ENCODE measurements at regions not wholly inside any gene's neighbourhood (a gene's known extent, or its start where the extent isn't known, plus 50 kb on each side); places are given as distances from the start of the nearest gene placed in this dataset.

- TF ChIP-seq, protein P1, sequence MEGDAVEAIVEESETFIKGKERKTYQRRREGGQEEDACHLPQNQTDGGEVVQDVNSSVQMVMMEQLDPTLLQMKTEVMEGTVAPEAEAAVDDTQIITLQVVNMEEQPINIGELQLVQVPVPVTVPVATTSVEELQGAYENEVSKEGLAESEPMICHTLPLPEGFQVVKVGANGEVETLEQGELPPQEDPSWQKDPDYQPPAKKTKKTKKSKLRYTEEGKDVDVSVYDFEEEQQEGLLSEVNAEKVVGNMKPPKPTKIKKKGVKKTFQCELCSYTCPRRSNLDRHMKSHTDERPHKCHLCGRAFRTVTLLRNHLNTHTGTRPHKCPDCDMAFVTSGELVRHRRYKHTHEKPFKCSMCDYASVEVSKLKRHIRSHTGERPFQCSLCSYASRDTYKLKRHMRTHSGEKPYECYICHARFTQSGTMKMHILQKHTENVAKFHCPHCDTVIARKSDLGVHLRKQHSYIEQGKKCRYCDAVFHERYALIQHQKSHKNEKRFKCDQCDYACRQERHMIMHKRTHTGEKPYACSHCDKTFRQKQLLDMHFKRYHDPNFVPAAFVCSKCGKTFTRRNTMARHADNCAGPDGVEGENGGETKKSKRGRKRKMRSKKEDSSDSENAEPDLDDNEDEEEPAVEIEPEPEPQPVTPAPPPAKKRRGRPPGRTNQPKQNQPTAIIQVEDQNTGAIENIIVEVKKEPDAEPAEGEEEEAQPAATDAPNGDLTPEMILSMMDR (IDR thresholded peaks at IDR 0.05) = no peak
Measured at GRCh38 chr10:60684091-60684490, 94.2 kb upstream of the CDK1 start.

DNA sequence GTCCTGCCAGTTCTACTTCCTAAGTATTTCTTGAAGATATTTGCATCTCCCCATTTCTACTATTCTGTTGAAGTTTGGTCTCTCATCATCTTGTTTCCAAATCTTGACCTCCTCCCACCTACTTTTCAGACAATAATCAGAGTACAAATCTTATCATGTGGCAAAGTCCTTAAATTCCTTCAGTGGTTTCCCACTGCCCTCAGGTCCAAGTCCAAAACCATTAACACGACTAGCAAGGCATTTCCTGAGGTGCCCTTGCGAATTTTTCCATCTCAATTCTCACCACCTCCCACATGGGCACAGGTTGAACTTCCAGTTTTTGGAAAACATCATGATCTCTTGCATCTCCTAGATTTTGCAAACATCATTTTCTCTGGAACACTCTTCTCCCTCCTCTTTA is 97.2 kb upstream of the CDK1 start:
- Histone ChIP-seq H3K36me3 (no peaks in the 10 kb centered on the region), H3K9me3 (no peaks in the 10 kb centered on the region), H3K4me1 (ENCODE audit: control insufficient read depth in 1 of 2, insufficient read depth in 1 of 2, low read depth in 1 of 2, low read length in 1 of 2) (no peaks in the 10 kb centered on the region), H3K4me3 (ENCODE audit: low read depth in 1 of 2, low read length in 1 of 2) (no peak overlapping the region), H3K27me3 (no peaks in the 10 kb centered on the region), H3K27ac (no peak overlapping the region)
- TF ChIP-seq, protein P1 (IDR thresholded peaks at IDR 0.05) = no peak

More at GRCh38 chr10:60684091-60684490, 94.2 kb upstream of the CDK1 start:
- no peaks in the 10 kb centered on the region for H3K36me3 ChIP-seq
- no peak overlapping the region for H3K4me3 ChIP-seq (ENCODE audit: low read depth in 1 of 2, low read length in 1 of 2)
- no peaks in the 10 kb centered on the region for H3K27me3 ChIP-seq
- H3K9me3 ChIP-seq = no peaks in the 10 kb centered on the region
- no peak overlapping the region for H3K27ac ChIP-seq
- no peaks in the 10 kb centered on the region for H3K4me1 ChIP-seq (ENCODE audit: control insufficient read depth in 1 of 2, insufficient read depth in 1 of 2, low read depth in 1 of 2, low read length in 1 of 2)

GRCh38 chr10:60679388-60679990 is 98.8 kb upstream of the CDK1 start:
- no peaks in the 10 kb centered on the region for H3K4me1 ChIP-seq (ENCODE audit: control insufficient read depth in 1 of 2, insufficient read depth in 1 of 2, low read depth in 1 of 2, low read length in 1 of 2)
- no peaks in the 10 kb centered on the region for H3K36me3 ChIP-seq
- H3K27me3 ChIP-seq = no peaks in the 10 kb centered on the region
- H3K27ac ChIP-seq = no peak overlapping the region
- no peaks in the 10 kb centered on the region for H3K9me3 ChIP-seq
- TF ChIP-seq, protein P1 (IDR thresholded peaks at IDR 0.05) = no peak
- no peak overlapping the region for H3K4me3 ChIP-seq (ENCODE audit: low read depth in 1 of 2, low read length in 1 of 2)

DNA sequence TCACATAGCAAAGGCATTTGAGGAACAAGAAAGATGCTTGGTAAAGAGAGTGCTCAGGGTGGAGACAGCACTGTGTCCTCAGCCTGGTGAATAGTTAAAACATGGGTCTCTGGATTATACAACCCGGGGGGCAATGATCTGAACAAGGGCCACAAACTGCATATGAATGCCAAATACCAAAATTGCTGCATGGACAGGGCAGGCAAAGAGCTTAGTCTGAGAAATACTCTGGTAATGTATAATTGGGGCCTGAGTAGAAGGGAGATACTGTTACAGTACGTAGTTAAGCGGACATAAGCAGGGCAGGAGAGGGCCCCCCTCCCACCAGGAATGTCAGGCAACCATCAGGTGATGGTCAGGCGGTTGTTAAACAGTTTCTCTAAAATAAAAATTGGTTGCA is 99.3 kb upstream of the CDK1 start:
- TF ChIP-seq, protein P1 (IDR thresholded peaks at IDR 0.05) = no peak
- H3K9me3 ChIP-seq = no peaks in the 10 kb centered on the region
- no peaks in the 10 kb centered on the region for H3K4me1 ChIP-seq (ENCODE audit: control insufficient read depth in 1 of 2, insufficient read depth in 1 of 2, low read depth in 1 of 2, low read length in 1 of 2)
- H3K36me3 ChIP-seq = no peaks in the 10 kb centered on the region
- no peak overlapping the region for H3K27ac ChIP-seq
- H3K27me3 ChIP-seq = no peaks in the 10 kb centered on the region
- no peak overlapping the region for H3K4me3 ChIP-seq (ENCODE audit: low read depth in 1 of 2, low read length in 1 of 2)

DNA sequence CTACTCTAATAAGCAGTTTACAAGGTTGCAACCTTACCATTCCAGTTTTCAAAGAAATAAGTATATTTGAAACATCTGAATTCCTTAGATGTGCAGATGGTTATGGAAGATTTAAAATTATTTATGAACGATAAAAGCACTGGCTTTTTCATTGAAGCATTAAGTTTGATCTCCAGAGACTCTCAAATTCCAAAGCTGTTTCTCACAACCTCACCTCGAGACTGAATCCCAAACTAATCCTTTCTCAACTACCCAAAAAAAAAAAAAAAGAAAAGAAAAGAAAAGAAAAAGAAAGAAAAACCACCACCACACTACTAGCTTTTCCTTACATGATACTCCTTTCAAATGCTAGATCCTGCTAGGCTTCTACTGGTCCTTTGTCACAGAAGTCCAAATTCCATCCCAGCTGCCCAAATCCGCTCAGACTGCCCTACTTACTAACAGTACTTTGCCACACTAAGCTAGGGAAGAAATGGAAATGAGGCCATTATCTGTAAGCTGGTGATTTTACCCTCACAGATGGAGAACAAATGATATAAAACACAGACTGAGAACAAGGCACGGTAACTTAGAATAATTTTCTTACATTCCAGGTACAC is 100.6 kb upstream of the CDK1 start:
- Histone ChIP-seq H3K27ac (no peak overlapping the region), H3K9me3 (no peaks in the 10 kb centered on the region), H3K4me3 (ENCODE audit: low read depth in 1 of 2, low read length in 1 of 2) (no peak overlapping the region), H3K27me3 (no peaks in the 10 kb centered on the region), H3K36me3 (no peaks in the 10 kb centered on the region), H3K4me1 (ENCODE audit: control insufficient read depth in 1 of 2, insufficient read depth in 1 of 2, low read depth in 1 of 2, low read length in 1 of 2) (no peaks in the 10 kb centered on the region)
- TF ChIP-seq, protein P1 (IDR thresholded peaks at IDR 0.05) = no peak
